GM21529 (cell line): ENCODE measurements at regions not wholly inside any gene's neighbourhood (a gene's known extent, or its start where the extent isn't known, plus 50 kb on each side); places are given as distances from the start of the nearest gene placed in this dataset.
"Not testable (repeated sequence)": the region's sequence is repeated elsewhere in the genome, so short reads cannot be mapped to it uniquely, and the experiment has no call there.

ENCODE experiments used
- ATAC-seq: cut with Tn5 transposase; IDR thresholded peaks from one replicate; pipeline ENCODE4 v1.9.1; 2021; ENCODE audit not compliant: unreplicated experiment

- no peak for ATAC-seq
These were observed 60.0 kb upstream of the EDAR start for GRCh38 chr2:109049022-109049421.

- ATAC-seq = no peak
These were observed 59.1 kb upstream of the EDAR start for GRCh38 chr2:109048163-109048562.

DNA sequence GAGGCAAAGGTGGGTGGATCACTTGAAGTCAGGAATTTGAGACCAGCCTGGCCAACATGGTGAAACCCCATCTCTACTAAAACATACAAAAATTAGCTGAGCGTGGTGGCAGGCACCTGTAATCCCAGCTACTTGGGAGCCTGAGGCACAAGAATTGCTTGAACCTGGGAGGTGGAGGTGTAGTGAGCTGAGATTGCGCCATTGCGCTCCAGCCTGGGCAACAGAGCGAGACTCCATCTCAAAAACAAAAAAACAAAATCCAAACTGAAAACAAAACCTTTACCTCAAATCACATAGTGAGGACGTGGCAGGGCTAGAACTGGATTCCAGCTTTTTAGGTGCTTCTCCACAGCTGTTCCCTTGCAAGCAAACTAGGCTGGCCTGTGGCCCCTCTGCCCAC lies 58.5 kb upstream of the EDAR start:
- not testable (repeated sequence) for ATAC-seq

DNA sequence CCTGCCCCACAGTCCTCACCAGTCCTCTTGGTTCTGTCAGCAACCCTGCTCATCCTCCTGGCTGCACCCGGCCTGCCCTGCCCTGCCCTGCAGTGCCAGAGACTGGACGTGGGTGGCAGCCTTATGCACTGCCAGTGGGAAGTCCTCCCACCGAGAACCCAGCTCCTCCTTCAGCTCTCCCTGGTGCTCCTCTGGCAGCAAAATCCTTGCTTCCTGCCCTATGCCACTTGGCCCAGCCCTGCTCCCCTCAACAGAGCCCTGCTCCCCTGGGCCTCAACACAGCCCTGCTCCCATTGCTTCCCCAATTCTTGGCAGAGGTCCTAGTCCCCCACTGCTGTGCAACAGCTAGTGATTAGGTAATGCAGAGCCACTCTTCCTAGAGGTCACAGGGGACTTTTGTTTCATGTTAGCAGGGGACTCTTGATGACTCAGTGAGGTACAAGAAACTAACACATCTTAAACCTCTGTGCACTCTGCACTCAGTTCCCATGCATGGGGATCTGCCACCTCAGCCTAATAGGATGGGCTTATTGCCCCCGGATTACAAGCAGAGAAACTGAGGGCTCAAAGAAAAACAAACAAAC lies 58.0 kb upstream of the EDAR start:
- ATAC-seq = peak; percentile 68

DNA sequence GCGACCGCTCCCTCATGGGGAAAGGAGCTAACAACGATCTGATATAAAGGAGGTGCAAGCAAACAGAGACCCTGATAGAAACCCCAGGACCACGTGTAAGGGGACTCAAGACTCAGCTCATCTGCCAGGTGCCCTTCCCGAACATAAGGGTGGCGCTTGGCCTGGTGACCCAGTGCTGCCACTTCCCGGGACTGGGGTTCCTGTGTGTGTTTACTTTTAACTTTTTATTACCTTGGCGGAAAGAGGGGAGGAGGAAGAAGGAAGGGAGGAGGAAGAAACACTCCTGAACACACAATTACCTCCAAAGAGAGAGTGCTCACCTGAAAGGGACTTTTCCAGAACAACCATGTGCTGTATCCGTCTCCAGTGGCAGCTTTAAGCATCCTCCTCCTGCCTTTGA lies 56.5 kb upstream of the EDAR start:
- no peak for ATAC-seq

- ATAC-seq = no peak
These were observed 50.0 kb upstream of the EDAR start for GRCh38 chr2:109038992-109039391.
